Mesendoderm (in vitro differentiated cells): ENCODE measurements at regions not wholly inside any gene's neighbourhood (a gene's known extent, or its start where the extent isn't known, plus 50 kb on each side); places are given as distances from the start of the nearest gene placed in this dataset.

Experiments
- DNase-seq: peaks from one replicate; pipeline ENCODE4 v3.0.0; 2013
- H2AK5ac ChIP-seq: 2 replicates; pipeline ENCODE4 v1.6.1; 2013; ENCODE audit warnings: low read length, inconsistent platforms
- H2BK120ac ChIP-seq: 2 replicates; pipeline ENCODE4 v1.6.1; 2013; ENCODE audit warnings: low read depth, mild to moderate bottlenecking, low read length, moderate library complexity, mixed read lengths
- H2BK15ac ChIP-seq: replicated peaks from 2 replicates; pipeline ENCODE4 v1.6.1; 2013; ENCODE audit warnings: low read depth, mild to moderate bottlenecking, moderate library complexity
- H2BK5ac ChIP-seq: 2 replicates; pipeline ENCODE4 v1.6.1; 2013; ENCODE audit warnings: low read length, inconsistent platforms
- H3K18ac ChIP-seq: 2 replicates; pipeline ENCODE4 v1.6.1; 2013; ENCODE audit warnings: mild to moderate bottlenecking, low read length, mixed read lengths
- H3K23ac ChIP-seq: one replicate; pipeline ENCODE4 v1.6.1; 2013; ENCODE audit warnings: low read length
- H3K27ac ChIP-seq: 2 replicates; pipeline ENCODE4 v1.5.1; 2013; ENCODE audit warnings: low read depth, mild to moderate bottlenecking, inconsistent platforms, low read length, moderate library complexity
- H3K27me3 ChIP-seq: 2 replicates; pipeline ENCODE4 v1.6.1; 2013; ENCODE audit warnings: low read length, control low read depth, mild to moderate bottlenecking, inconsistent platforms; ENCODE audit not compliant: insufficient read depth, poor library complexity
- H3K36me3 ChIP-seq: 2 replicates; pipeline ENCODE4 v1.6.1; 2013; ENCODE audit warnings: low read length, inconsistent platforms; ENCODE audit not compliant: control insufficient read depth, insufficient read depth
- H3K4ac ChIP-seq: one replicate; pipeline ENCODE4 v1.6.1; 2013; ENCODE audit warnings: low read depth, mild to moderate bottlenecking, low read length, moderate library complexity
- H3K4me1 ChIP-seq: 2 replicates; pipeline ENCODE4 v1.6.1; 2013; ENCODE audit warnings: low read depth, low read length, inconsistent platforms; ENCODE audit not compliant: control insufficient read depth
- H3K4me2 ChIP-seq: 2 replicates; pipeline ENCODE4 v1.6.1; 2013; ENCODE audit warnings: low read length
- H3K4me3 ChIP-seq: 2 replicates; pipeline ENCODE4 v1.5.1; 2013; ENCODE audit warnings: mild to moderate bottlenecking, low read length
- H3K56ac ChIP-seq: one replicate; pipeline ENCODE4 v1.6.1; 2013; ENCODE audit warnings: low read length
- H3K79me1 ChIP-seq: 2 replicates; pipeline ENCODE4 v1.6.1; 2013; ENCODE audit warnings: low read length, inconsistent platforms
- H3K79me2 ChIP-seq: 2 replicates; pipeline ENCODE4 v1.6.1; 2013; ENCODE audit warnings: mild to moderate bottlenecking, low read length; ENCODE audit not compliant: control insufficient read depth, insufficient read depth
- H3K9ac ChIP-seq: 2 replicates; pipeline ENCODE4 v1.6.1; 2013; ENCODE audit warnings: low read length, inconsistent platforms
- H4K5ac ChIP-seq: one replicate; pipeline ENCODE4 v1.6.1; 2013; ENCODE audit warnings: low read length
- H4K8ac ChIP-seq: one replicate; pipeline ENCODE4 v1.6.1; 2013; ENCODE audit warnings: low read depth, mild to moderate bottlenecking, control low read depth, low read length, moderate library complexity
- WGBS: extraction: QIAGEN DNeasy Blood & Tissue Kit; methylation state at CpG from one replicate; pipeline ENCODE4 v1.1.7; 2013; ENCODE audit warnings: low lambda C conversion rate, missing lambda C conversion rate; ENCODE audit not compliant: insufficient coverage; ENCODE audit errors: extremely low coverage; 5-methylcytosine and 5-hydroxymethylcytosine counted together

- Histone ChIP-seq H3K4ac (no peak overlapping the region), H3K4me2 (no peak overlapping the region), H3K18ac (no peak overlapping the region), H4K5ac (no peak overlapping the region), H2AK5ac (no peak overlapping the region), H3K56ac (no peak overlapping the region), H2BK120ac (no peak overlapping the region), H2BK15ac (no peak overlapping the region), H3K4me3 (no peak overlapping the region), H4K8ac (no peak overlapping the region), H3K9ac (no peak overlapping the region), H2BK5ac (no peak overlapping the region), H3K23ac (no peak overlapping the region), H3K79me2 (no peaks in the 10 kb centered on the region), H3K27ac (no peak overlapping the region), H3K4me1 (no peaks in the 10 kb centered on the region), H3K36me3 (no peaks in the 10 kb centered on the region), H3K27me3 (no peaks in the 10 kb centered on the region), H3K79me1 (no peaks in the 10 kb centered on the region)
- no CpG with 5 or more reads among the region's 18 CpGs for WGBS
- no peak for DNase-seq
Measured at GRCh38 chr15:97146929-97147870, 813.3 kb upstream of the ARRDC4 start.

DNA sequence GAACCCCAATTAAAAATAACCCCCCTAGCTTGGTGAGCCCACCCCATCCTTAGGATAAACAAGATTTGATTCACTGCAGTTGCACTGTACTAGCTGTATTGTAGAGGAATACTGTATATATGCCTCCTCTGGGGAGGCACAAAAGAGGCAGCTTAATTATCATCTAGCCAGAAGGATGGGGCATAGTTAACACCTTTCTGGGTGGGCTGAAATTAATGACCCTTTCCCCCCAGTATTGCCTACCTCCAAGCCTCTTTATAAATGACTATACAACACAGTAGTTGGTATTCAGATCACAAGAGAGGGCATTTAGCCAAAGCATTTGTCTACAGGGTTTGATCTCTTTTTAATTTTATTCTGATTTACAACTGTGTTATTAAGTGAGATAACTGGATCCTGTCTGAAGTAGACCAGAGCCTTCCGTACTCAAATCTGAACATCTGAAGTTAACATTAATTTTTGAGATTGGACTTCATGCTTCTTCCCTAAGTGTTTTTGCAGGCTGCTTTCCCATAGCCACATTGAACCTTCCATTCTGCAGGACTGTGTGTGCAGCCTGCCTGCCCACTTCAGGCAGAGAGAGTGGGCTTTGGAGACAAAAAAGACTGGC, 807.0 kb upstream of the ARRDC4 start:
- H3K56ac ChIP-seq, result no peak overlapping the region
- H3K79me2 ChIP-seq, result no peaks in the 10 kb centered on the region
- no peak overlapping the region for H3K4me2 ChIP-seq
- no peak overlapping the region for H2BK5ac ChIP-seq
- no peak overlapping the region for H2BK15ac ChIP-seq
- H3K4ac ChIP-seq, result no peak overlapping the region
- H3K23ac ChIP-seq, result no peak overlapping the region
- H2AK5ac ChIP-seq, result no peak overlapping the region
- WGBS, result no CpG with 5 or more reads among the region's 1 CpG
- no peak overlapping the region for H2BK120ac ChIP-seq
- H3K9ac ChIP-seq, result no peak overlapping the region
- no peak overlapping the region for H3K18ac ChIP-seq
- no peaks in the 10 kb centered on the region for H3K79me1 ChIP-seq
- no peaks in the 10 kb centered on the region for H3K36me3 ChIP-seq
- no peaks in the 10 kb centered on the region for H3K27me3 ChIP-seq
- no peak overlapping the region for H3K4me3 ChIP-seq
- H3K4me1 ChIP-seq, result no peaks in the 10 kb centered on the region
- no peak overlapping the region for H4K8ac ChIP-seq
- H4K5ac ChIP-seq, result no peak overlapping the region
- H3K27ac ChIP-seq, result no peak overlapping the region
- DNase-seq, result no peak

GRCh38 chr15:97156739-97157265, 803.7 kb upstream of the ARRDC4 start:
- H3K23ac ChIP-seq, result no peak overlapping the region
- H3K4ac ChIP-seq, result no peak overlapping the region
- H3K4me1 ChIP-seq, result no peaks in the 10 kb centered on the region
- H4K5ac ChIP-seq, result no peak overlapping the region
- H3K56ac ChIP-seq, result no peak overlapping the region
- H3K4me3 ChIP-seq, result no peak overlapping the region
- H2BK5ac ChIP-seq, result no peak overlapping the region
- H3K79me2 ChIP-seq, result no peaks in the 10 kb centered on the region
- H3K9ac ChIP-seq, result no peak overlapping the region
- H3K18ac ChIP-seq, result no peak overlapping the region
- no peak overlapping the region for H3K4me2 ChIP-seq
- DNase-seq, result no peak
- H2AK5ac ChIP-seq, result no peak overlapping the region
- H2BK120ac ChIP-seq, result no peak overlapping the region
- H3K79me1 ChIP-seq, result no peaks in the 10 kb centered on the region
- no peaks in the 10 kb centered on the region for H3K27me3 ChIP-seq
- no peak overlapping the region for H2BK15ac ChIP-seq
- H3K27ac ChIP-seq, result no peak overlapping the region
- WGBS, result no CpG with 5 or more reads among the region's 2 CpGs
- H3K36me3 ChIP-seq, result no peaks in the 10 kb centered on the region
- H4K8ac ChIP-seq, result no peak overlapping the region

DNA sequence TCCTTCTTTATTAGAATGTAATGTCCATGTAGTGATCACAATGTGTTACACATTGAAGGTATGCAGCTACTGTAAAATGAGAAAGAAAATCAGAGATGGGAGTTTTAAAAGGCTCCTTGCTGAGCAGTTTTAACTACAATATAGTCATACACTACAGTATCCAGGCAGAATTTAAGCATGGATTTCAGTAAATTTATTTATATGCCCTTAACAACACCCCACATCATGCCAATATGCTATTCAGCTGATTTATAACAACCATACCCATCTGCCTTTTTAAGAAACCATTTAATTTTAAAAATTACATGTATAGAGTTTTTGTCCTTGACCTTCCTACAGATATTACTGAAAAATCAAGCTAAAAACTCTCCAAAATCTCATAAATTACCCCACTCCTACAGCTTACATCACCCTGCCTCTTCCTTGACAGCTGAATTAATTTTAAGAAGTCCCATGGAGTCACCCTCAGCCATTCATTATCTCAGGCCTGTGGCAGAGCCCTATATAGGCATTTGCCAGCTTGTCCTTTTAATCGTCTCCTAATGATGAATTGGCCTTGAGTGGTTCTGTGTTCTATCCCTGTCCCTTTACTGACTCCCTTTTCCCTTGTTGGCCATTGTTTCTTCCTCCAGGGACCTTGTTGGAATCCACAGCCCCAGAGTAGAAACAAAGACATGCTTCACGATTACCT, 797.6 kb upstream of the ARRDC4 start:
- H3K36me3 ChIP-seq, result no peaks in the 10 kb centered on the region
- WGBS, result no CpG with 5 or more reads among the region's 2 CpGs
- H3K4ac ChIP-seq, result no peak overlapping the region
- no peaks in the 10 kb centered on the region for H3K27me3 ChIP-seq
- DNase-seq, result no peak
- no peak overlapping the region for H3K56ac ChIP-seq
- no peak overlapping the region for H2AK5ac ChIP-seq
- H3K79me1 ChIP-seq, result no peaks in the 10 kb centered on the region
- H3K4me1 ChIP-seq, result no peaks in the 10 kb centered on the region
- no peak overlapping the region for H2BK120ac ChIP-seq
- no peak overlapping the region for H2BK5ac ChIP-seq
- no peak overlapping the region for H4K8ac ChIP-seq
- H3K27ac ChIP-seq, result no peak overlapping the region
- H3K4me3 ChIP-seq, result no peak overlapping the region
- no peak overlapping the region for H3K9ac ChIP-seq
- H3K18ac ChIP-seq, result no peak overlapping the region
- no peak overlapping the region for H3K23ac ChIP-seq
- H3K4me2 ChIP-seq, result no peak overlapping the region
- no peak overlapping the region for H4K5ac ChIP-seq
- no peaks in the 10 kb centered on the region for H3K79me2 ChIP-seq
- H2BK15ac ChIP-seq, result no peak overlapping the region

GRCh38 chr15:97165205-97165604, 795.3 kb upstream of the ARRDC4 start:
- no peak overlapping the region for H3K23ac ChIP-seq
- H3K4me3 ChIP-seq, result no peak overlapping the region
- no peak overlapping the region for H3K9ac ChIP-seq
- no peaks in the 10 kb centered on the region for H3K79me1 ChIP-seq
- H3K4ac ChIP-seq, result no peak overlapping the region
- no CpG with 5 or more reads among the region's 2 CpGs for WGBS
- no peak overlapping the region for H2BK15ac ChIP-seq
- H2AK5ac ChIP-seq, result no peak overlapping the region
- H4K5ac ChIP-seq, result no peak overlapping the region
- no peak for DNase-seq
- no peak overlapping the region for H3K56ac ChIP-seq
- no peak overlapping the region for H2BK120ac ChIP-seq
- H3K36me3 ChIP-seq, result no peaks in the 10 kb centered on the region
- no peak overlapping the region for H3K27ac ChIP-seq
- no peak overlapping the region for H3K4me2 ChIP-seq
- H4K8ac ChIP-seq, result no peak overlapping the region
- H3K79me2 ChIP-seq, result no peaks in the 10 kb centered on the region
- no peak overlapping the region for H2BK5ac ChIP-seq
- no peaks in the 10 kb centered on the region for H3K4me1 ChIP-seq
- H3K27me3 ChIP-seq, result no peaks in the 10 kb centered on the region
- H3K18ac ChIP-seq, result no peak overlapping the region
